Thyroid gland (tissue), 4 donors: ENCODE measurements at regions not wholly inside any gene's neighbourhood (a gene's known extent, or its start where the extent isn't known, plus 50 kb on each side); places are given as distances from the start of the nearest gene placed in this dataset.

Experiments used
- POLR2A ChIP-seq, 2 donors: fragments of 450-650 bp; IDR thresholded peaks; one replicate each; pipeline ENCODE4 v1.6.1; 2017; ENCODE audit warnings: antibody characterized with exemption in 2 of 2, mild to moderate bottlenecking in 2 of 2, moderate library complexity in 1 of 2
- TF ChIP-seq, protein P1 (sequence below), 6 experiments: fragments of 200-600 bp in 3 of 6; fragments of 450-650 bp in 3 of 6; sonication (generic) in 3 of 6; IDR thresholded peaks; one replicate each; pipeline ENCODE4 v1.5.1; 2016 to 2019; ENCODE audit warnings: antibody characterized with exemption in 6 of 6, mild to moderate bottlenecking in 2 of 6, inconsistent platforms in 1 of 6, moderate library complexity in 1 of 6

DNA sequence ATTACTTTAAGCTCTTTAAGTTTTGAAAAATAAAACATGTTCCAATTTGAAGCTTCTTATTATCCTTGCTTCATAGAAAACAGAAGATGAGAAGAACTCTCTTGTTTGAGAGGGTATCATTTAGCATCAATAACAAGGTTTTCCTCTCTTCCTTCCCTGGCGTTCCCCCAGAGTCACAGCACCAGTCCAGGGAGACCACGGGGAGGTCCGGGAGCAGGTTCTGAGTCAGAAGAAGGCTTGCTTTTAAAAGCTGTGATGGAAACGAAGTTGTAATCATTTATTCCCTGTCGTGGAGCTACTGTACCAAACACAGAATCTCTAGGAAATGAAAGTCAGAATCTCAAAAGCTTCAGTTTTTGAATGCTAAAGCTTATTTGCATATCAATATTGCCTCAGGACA lies 174.0 kb upstream of the LSM14A start:
- TF ChIP-seq, protein P1, sequence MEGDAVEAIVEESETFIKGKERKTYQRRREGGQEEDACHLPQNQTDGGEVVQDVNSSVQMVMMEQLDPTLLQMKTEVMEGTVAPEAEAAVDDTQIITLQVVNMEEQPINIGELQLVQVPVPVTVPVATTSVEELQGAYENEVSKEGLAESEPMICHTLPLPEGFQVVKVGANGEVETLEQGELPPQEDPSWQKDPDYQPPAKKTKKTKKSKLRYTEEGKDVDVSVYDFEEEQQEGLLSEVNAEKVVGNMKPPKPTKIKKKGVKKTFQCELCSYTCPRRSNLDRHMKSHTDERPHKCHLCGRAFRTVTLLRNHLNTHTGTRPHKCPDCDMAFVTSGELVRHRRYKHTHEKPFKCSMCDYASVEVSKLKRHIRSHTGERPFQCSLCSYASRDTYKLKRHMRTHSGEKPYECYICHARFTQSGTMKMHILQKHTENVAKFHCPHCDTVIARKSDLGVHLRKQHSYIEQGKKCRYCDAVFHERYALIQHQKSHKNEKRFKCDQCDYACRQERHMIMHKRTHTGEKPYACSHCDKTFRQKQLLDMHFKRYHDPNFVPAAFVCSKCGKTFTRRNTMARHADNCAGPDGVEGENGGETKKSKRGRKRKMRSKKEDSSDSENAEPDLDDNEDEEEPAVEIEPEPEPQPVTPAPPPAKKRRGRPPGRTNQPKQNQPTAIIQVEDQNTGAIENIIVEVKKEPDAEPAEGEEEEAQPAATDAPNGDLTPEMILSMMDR (IDR thresholded peaks at IDR 0.05), result no peak
- TF ChIP-seq POLR2A (IDR thresholded peaks at IDR 0.05), result no peak
